Caki2 (cell line): ENCODE measurements at regions not wholly inside any gene's neighbourhood (a gene's known extent, or its start where the extent isn't known, plus 50 kb on each side); places are given as distances from the start of the nearest gene placed in this dataset.

Experiments used
- DNase-seq: peaks from one replicate; pipeline ENCODE4 v3.0.0-alpha.2; 2015; ENCODE audit warnings: low read depth
- in situ Hi-C: cut with HindIII; loops from 2 replicates; pipeline ENCODE4 v1.10.0; 2016; ENCODE audit warnings: low sequenced_read_pairs, low pct_unique_long_range_greater_than_20kb, mixed read lengths

DNA sequence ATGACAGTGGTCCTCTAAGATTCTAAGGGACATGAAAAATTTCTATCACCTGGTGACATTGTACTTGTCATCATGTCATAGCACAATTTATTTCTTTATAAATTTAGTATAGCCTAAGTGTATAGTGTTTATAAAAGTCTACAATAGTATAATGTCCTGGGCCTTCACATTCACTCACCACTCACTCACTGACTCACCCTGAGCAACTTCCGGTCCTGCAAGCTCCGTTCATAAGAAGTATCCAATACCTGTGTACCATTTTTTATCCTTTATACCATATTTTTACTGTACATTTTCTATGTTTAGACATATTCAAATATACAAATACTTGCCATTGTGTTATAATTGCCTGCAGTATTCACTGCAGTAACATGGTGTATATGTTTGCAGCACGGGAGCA, 72.8 kb upstream of the DSEL start:
- no peak for DNase-seq

DNA sequence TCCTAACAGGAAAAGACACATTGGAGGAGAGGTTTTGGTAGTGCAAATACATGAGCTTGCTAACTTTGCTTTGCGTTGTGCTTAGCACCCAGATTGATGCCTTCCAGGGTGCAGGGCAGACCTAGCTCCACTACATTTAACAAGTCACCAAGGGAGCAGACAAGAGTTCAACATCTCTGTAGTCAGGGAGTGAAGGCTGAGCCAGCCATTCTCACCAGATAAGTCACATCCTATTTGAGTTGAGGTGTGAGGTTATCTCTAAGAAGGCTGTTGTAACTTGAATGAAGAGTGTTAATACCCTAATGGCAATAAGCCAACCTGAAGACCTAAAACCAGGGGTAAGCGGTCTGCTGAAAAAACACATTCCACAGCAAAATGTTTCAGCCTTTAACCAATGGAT, 69.6 kb upstream of the DSEL start:
- in situ Hi-C loops = no loop called here
- no peak for DNase-seq

More for the DNA sequence above, 72.8 kb upstream of the DSEL start:
- in situ Hi-C loops = no loop called here

DNA sequence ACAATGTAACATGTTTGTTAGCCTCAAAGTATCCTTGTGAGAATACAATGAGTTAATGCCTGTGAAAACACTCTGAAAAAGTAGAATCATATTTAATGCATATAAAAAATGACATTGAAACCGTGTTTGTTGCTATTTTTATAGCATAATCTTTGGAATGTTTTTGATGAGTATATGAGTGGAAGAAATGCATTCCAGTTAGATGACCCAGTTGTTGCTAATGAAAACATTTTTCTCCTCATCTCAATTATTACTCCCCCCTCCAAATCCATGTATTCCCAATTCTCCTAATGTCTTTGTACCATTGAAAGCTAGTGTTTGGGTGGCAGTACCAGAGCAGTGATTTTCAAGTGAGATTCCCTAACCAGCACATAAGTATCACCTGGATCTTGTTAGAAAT, 67.1 kb upstream of the DSEL start:
- no peak for DNase-seq
- in situ Hi-C loops = no loop called here

DNA sequence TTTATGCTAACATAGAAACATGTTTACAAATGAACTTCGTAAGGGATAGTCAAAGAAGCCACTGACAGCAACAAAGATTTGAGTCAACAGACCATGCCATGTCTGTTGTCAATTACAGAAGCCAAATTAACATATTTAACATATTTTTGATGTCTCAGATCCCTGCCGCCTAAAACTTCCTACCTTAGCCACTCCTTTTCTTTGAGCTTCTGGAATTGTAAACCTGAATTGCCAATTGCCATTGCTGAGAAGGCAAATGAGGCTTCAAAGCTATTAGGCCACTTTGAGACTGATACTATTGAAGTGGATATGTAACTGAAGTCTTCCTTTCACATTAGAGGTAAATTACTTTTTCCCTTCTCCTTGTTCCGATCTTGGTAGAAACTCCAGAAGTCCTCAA, 66.0 kb upstream of the DSEL start:
- no peak for DNase-seq
- in situ Hi-C loops = no loop called here

DNA sequence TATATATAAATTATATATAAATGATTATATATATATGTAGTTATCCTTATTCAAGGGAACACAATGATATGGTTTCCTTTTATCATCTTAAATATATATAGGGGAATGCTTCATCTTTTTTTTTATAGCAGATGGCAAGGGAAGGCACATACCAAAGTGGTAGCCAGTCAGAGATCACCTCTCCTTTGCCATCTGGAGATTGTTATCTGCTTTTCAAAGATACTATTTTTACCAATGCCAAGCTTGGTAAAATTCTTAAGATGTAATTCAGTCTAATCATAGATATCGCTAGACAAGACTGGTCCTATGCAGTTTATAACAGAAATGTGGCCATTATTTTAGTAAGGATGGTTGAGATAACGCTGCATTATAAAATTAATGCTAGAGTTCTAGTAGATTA, 64.7 kb upstream of the DSEL start:
- DNase-seq = no peak
- in situ Hi-C loops = no loop called here

DNA sequence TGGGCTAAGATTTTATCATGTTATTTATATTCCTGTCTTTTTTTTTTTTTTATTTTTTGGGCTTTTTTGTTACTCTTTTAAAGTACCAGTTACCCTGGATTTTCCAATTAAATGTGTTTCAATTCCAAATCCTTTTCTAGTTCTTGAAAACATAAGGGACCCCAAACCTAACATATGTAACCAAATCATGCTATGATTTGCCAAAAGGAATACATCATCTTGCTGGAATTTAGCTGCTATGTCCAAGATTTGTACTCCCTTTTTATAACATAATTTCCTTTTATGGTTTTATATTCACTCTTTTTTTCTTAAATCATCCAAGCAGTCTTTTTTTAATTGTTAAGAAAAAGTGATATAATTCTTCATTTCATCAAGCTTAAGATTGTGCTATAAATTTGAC, 60.9 kb upstream of the DSEL start:
- DNase-seq = no peak
- in situ Hi-C loops = no loop called here

DNA sequence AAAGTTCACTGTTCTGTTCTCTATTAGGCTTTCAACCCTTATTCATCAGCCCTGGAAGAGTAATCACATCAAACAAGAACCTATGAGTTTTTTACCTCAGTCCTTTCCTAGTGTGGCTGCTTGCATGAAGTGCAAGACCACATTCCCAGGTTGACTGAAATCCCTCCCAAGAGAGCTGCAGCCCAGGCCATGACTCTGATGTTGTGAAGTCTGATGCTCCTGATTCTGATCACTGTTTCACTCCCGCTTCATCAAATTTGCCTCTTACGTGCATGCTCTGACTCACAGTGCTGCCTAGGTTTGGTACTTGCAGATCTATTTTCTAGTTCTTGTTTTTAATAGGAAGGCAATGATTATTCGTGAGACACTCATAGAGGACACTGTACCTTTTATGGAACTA, 58.2 kb upstream of the DSEL start:
- DNase-seq = no peak
- in situ Hi-C loops = no loop called here

DNA sequence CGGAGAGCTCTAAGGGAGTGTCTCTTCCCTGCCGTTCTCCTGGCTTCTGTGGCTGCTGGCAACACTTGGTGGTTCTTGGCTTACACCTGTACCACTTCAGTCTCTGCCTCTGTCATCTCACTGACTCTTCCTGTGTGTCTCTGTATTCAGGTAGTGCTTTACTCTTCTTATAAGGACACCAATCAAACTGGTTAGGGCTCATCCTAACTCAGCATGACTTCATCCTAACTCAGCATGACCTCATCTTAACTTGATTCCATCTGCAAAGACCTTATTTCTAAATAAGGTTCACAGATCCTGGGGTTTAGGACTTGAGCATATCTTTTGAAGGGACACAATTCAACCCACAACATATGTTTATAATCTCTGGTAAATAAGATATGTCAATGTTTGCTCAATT, 51.6 kb upstream of the DSEL start:
- in situ Hi-C loops = no loop called here

More for the DNA sequence above, 51.6 kb upstream of the DSEL start:
- no peak for DNase-seq
